ENCODE measurements at regions not wholly inside any gene's neighbourhood (a gene's known extent, or its start where the extent isn't known, plus 50 kb on each side); places are given as distances from the start of the nearest gene placed in this dataset.

GRCh38 chr18:38369772-38370690 lies 804.4 kb upstream of the CELF4 start:
- Mint-ChIP-seq H3K9me3 (ENCODE audit: unreplicated experiment) (no peaks in the 10 kb centered on the region), H3K27ac (ENCODE audit: unreplicated experiment) (no peak overlapping the region), H3K36me3 (ENCODE audit: insufficient read depth, unreplicated experiment) (no peaks in the 10 kb centered on the region), H3K4me1 (ENCODE audit: low read depth, unreplicated experiment) (no peaks in the 10 kb centered on the region), H3K4me3 (ENCODE audit: unreplicated experiment) (no peak overlapping the region), H3K27me3 (ENCODE audit: insufficient read depth, unreplicated experiment) (no peaks in the 10 kb centered on the region)
- Histone ChIP-seq H3K27me3 (replicated peaks; ENCODE audit: control insufficient read depth, insufficient read depth, low read length) (no peaks in the 10 kb centered on the region), H3K36me3 (ENCODE audit: control insufficient read depth, insufficient read depth, low read length) (no peaks in the 10 kb centered on the region), H3K4me1 (no peaks in the 10 kb centered on the region), H3K4me3 (ENCODE audit: low read depth, low read length) (no peak overlapping the region), H3K9me3 (no peaks in the 10 kb centered on the region)
- intact Hi-C loops (cut with micrococcal nuclease; ENCODE audit: unreplicated experiment) = no loop called here
- CTCF ChIA-PET = no interaction called here
- POLR2A ChIA-PET = no interaction called here
- TF ChIP-seq CTCF (IDR thresholded peaks at IDR 0.05; ENCODE audit: insufficient read depth in 1 of 2, low read depth in 1 of 2, low read length in 1 of 2, severe bottlenecking in 1 of 2, unreplicated experiment in 1 of 2) = no peak
- no peak for DNase-seq
- BruUV-seq (replicated peaks) = no TSS peak

GRCh38 chr18:38368886-38369285 lies 803.3 kb upstream of the CELF4 start:
- Mint-ChIP-seq H3K36me3 (ENCODE audit: insufficient read depth, unreplicated experiment) (no peaks in the 10 kb centered on the region), H3K4me3 (ENCODE audit: unreplicated experiment) (no peak overlapping the region), H3K9me3 (ENCODE audit: unreplicated experiment) (no peaks in the 10 kb centered on the region), H3K4me1 (ENCODE audit: low read depth, unreplicated experiment) (no peaks in the 10 kb centered on the region), H3K27ac (ENCODE audit: unreplicated experiment) (no peak overlapping the region), H3K27me3 (ENCODE audit: insufficient read depth, unreplicated experiment) (no peaks in the 10 kb centered on the region)
- CTCF ChIA-PET = no interaction called here
- no peak for TF ChIP-seq CTCF (IDR thresholded peaks at IDR 0.05; ENCODE audit: insufficient read depth in 1 of 2, low read depth in 1 of 2, low read length in 1 of 2, severe bottlenecking in 1 of 2, unreplicated experiment in 1 of 2)
- H3K4me1 ChIP-seq = no peaks in the 10 kb centered on the region
- DNase-seq = no peak
- intact Hi-C loops (cut with micrococcal nuclease; ENCODE audit: unreplicated experiment) = no loop called here
- no peak overlapping the region for H3K4me3 ChIP-seq (ENCODE audit: low read depth, low read length)
- POLR2A ChIA-PET = no interaction called here
- no peaks in the 10 kb centered on the region for H3K27me3 ChIP-seq (replicated peaks; ENCODE audit: control insufficient read depth, insufficient read depth, low read length)
- no peaks in the 10 kb centered on the region for H3K36me3 ChIP-seq (ENCODE audit: control insufficient read depth, insufficient read depth, low read length)
- H3K9me3 ChIP-seq = no peaks in the 10 kb centered on the region
- no TSS peak for BruUV-seq (replicated peaks)

- intact Hi-C loops (cut with micrococcal nuclease; ENCODE audit: unreplicated experiment) = no loop called here
Observed at GRCh38 chr18:38368246-38368645, 802.6 kb upstream of the CELF4 start.

More at GRCh38 chr18:38368246-38368645, 802.6 kb upstream of the CELF4 start:
- ChIA-PET POLR2A (no interaction called here), CTCF (no interaction called here)
- Mint-ChIP-seq H3K36me3 (ENCODE audit: insufficient read depth, unreplicated experiment) (no peaks in the 10 kb centered on the region), H3K27me3 (ENCODE audit: insufficient read depth, unreplicated experiment) (no peaks in the 10 kb centered on the region), H3K27ac (ENCODE audit: unreplicated experiment) (no peak overlapping the region), H3K4me3 (ENCODE audit: unreplicated experiment) (no peak overlapping the region), H3K4me1 (ENCODE audit: low read depth, unreplicated experiment) (no peaks in the 10 kb centered on the region), H3K9me3 (ENCODE audit: unreplicated experiment) (no peaks in the 10 kb centered on the region)
- Histone ChIP-seq H3K9me3 (no peaks in the 10 kb centered on the region), H3K4me3 (ENCODE audit: low read depth, low read length) (no peak overlapping the region), H3K27me3 (replicated peaks; ENCODE audit: control insufficient read depth, insufficient read depth, low read length) (no peaks in the 10 kb centered on the region), H3K4me1 (no peaks in the 10 kb centered on the region), H3K36me3 (ENCODE audit: control insufficient read depth, insufficient read depth, low read length) (no peaks in the 10 kb centered on the region)
- no TSS peak for BruUV-seq (replicated peaks)
- DNase-seq = no peak
- no peak for TF ChIP-seq CTCF (IDR thresholded peaks at IDR 0.05; ENCODE audit: insufficient read depth in 1 of 2, low read depth in 1 of 2, low read length in 1 of 2, severe bottlenecking in 1 of 2, unreplicated experiment in 1 of 2)

Measured in Caco-2 (cell line).